GM13976 (cell line): ENCODE measurements at regions not wholly inside any gene's neighbourhood (a gene's known extent, or its start where the extent isn't known, plus 50 kb on each side); places are given as distances from the start of the nearest gene placed in this dataset.

Source experiments
- DNase-seq: peaks from one replicate; pipeline ENCODE4 v3.0.0; 2012; ENCODE audit warnings: low spot score
- in situ Hi-C: fragments of 300-500 bp; cut with MboI; formaldehyde crosslinking; loops from one replicate; pipeline ENCODE4 v1.12.0; 2022; ENCODE audit warnings: low sequenced_read_pairs, mixed read lengths, inconsistent platforms; ENCODE audit not compliant: unreplicated experiment
- TF ChIP-seq, protein P1 (sequence below): IDR thresholded peaks from 2 replicates; pipeline ENCODE4 v1.5.1; 2012; ENCODE audit warnings: borderline replicate concordance, mild to moderate bottlenecking; ENCODE audit not compliant: insufficient read depth; ENCODE audit errors: extremely low read depth, missing control alignments, control extremely low read depth

DNA sequence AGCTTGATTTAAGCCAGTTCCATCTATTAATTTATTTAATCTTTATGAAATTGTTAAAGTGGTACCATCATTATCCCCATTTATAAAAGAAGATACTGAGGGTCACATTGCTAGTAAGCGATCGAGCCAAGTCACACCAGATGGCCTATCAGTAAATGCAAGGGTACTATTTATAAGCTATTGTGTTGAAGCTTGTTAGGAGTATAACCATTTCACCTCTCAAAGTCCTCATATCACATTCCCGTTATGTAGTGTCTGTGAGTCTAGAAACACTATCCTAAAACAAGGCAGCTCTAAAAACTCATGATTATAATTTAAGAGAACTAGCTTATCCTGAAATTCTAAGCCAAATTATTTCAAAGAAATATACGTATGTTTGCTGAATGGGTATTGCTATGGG, 1161.8 kb downstream of the EFNA5 start:
- in situ Hi-C loops: no loop called here
- TF ChIP-seq, protein P1, sequence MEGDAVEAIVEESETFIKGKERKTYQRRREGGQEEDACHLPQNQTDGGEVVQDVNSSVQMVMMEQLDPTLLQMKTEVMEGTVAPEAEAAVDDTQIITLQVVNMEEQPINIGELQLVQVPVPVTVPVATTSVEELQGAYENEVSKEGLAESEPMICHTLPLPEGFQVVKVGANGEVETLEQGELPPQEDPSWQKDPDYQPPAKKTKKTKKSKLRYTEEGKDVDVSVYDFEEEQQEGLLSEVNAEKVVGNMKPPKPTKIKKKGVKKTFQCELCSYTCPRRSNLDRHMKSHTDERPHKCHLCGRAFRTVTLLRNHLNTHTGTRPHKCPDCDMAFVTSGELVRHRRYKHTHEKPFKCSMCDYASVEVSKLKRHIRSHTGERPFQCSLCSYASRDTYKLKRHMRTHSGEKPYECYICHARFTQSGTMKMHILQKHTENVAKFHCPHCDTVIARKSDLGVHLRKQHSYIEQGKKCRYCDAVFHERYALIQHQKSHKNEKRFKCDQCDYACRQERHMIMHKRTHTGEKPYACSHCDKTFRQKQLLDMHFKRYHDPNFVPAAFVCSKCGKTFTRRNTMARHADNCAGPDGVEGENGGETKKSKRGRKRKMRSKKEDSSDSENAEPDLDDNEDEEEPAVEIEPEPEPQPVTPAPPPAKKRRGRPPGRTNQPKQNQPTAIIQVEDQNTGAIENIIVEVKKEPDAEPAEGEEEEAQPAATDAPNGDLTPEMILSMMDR: no peak
- no peak for DNase-seq

DNA sequence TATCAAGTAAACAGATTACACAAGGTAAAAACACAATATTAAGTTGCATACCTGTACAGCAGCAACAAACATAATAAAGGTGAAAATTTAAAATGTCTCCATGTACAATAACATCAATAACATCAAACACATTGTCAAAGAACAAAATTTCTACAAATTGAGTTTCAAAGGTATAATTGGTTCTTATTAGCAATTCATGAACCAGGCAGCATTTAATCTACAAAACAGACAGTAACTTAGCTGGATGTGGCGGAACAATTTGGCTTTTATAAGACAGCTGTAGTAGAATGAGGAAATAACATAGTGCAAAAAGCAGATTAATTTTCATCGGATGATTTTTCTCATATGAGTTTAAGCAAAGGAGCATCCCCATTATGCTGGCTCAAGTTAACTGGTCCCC, 1176.8 kb downstream of the EFNA5 start:
- in situ Hi-C loops: no loop called here
- no peak for DNase-seq
- TF ChIP-seq, protein P1: no peak

DNA sequence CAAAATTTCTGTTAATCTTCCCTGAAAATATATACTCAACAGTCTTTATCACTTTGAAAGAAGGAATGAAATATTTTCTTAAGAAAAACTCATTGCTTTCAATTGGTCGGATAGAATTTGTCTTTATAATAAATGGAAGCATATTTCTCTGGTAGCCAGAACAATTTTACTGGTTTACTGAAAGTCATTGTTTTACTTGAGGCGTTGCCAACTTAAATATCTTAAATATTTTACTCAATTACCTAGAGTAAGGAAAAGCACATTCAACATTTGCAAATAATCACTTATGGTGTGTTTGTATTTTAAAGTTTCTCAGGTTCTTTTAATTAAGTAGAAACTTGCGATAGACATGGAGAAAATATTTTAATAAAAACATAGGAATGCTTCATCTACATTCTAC, 1181.7 kb downstream of the EFNA5 start:
- DNase-seq: no peak
- in situ Hi-C loops: no loop called here
- TF ChIP-seq, protein P1: no peak

DNA sequence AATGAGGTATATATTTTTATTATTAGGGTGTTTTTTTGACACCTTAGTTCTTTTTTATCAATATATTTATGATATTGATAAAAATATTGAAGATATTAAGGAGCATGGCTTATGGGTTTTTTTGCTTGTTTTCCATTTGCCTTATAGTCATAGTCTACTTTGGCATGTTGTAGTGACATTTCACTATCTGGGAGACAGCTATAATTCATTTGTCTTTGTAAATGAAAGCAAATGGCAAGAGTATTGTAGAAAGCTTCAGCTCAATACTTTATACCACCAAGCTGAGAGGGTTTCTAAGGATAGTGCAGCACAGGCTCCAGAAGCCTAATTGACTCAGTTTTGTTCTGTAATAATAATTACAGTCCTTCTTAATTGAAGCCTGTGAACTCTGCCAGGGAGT, 1182.3 kb downstream of the EFNA5 start:
- TF ChIP-seq, protein P1: no peak
- no peak for DNase-seq
- in situ Hi-C loops: no loop called here

DNA sequence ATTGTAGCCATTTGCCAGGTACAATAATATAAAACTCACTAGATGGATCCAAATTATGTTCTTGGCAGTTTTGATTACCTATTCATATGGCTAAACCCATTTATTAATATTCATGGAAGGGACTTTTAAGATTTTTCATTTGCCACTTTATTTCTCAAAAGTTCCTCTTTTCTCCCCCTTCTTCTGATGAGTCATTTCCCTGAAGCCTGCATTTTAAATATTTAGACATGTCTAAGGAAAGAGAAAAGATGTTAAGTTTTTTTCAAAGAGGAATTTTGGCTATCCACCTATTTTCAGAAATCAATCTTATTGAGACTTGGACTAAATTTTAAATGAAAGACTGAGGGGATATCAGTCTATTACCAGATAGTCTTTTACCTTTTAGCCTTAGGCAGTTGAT, 1189.4 kb downstream of the EFNA5 start:
- in situ Hi-C loops: no loop called here
- TF ChIP-seq, protein P1: no peak
- DNase-seq: no peak

DNA sequence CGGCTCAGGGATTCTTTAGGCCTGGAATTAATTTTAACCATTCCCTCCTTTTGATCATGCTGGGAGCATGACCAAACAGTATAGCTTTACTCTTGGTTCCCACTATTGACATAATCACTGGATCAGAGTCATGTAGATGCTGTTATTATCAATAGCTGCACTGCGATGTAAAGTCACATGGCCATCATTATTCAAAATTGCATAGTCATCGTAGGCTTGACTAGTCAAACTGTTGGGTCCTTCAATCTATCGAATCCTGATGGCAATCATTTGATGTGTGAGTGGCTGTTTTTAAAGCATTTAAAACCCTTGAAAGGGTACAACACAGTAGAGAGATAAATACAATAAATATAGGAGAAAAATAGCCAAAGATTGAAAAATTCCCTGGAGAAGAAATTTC, 1194.1 kb downstream of the EFNA5 start:
- in situ Hi-C loops: no loop called here
- TF ChIP-seq, protein P1: no peak

DNA sequence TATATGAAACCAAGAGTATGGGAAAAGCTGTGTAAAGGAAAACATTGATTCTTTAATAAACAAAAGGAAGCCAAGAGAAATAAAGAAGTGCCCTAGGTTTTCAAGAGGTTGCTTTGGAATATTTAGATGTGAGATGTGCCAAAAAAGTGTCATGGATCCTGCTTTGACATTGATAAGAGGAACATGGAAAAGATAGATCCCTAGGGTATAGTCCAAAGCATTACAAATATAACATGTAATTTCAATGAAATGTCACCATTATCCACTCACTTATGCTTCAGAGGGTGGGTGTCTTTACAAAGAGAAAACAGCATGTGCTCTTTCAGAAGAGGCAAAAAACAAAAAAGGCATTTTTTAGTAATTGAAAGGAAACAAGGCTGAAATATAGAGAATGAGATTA, 1196.7 kb downstream of the EFNA5 start:
- in situ Hi-C loops: no loop called here
- TF ChIP-seq, protein P1: no peak

More for the DNA sequence above, 1194.1 kb downstream of the EFNA5 start:
- DNase-seq: no peak

More for the DNA sequence above, 1196.7 kb downstream of the EFNA5 start:
- no peak for DNase-seq
